ENCODE measurements at regions not wholly inside any gene's neighbourhood (a gene's known extent, or its start where the extent isn't known, plus 50 kb on each side); places are given as distances from the start of the nearest gene placed in this dataset.

DNA sequence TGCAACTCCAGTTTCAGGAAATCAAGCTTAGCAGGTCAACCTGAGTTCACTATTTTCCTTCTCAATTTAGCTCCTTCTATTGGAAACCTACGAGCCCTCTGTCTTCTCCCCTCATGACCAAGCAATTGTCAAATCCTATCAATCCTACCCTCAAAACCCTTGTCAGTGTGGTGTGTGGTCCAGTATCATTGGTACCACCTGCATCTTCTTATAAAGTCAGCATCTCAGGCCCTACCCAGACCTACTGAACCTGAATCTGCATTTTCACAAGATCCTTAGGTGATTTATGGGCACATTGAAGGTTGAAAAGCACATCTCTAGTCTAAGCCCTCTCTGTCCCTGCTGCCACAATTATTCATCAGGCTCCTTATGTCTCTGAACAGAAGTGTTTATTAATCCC is 77.6 kb upstream of the NR4A3 start:
- no peaks in the 10 kb centered on the region for H3K4me1 ChIP-seq
- no peaks in the 10 kb centered on the region for H3K9me3 ChIP-seq
- no peak for DNase-seq
- no peak overlapping the region for H3K4me3 ChIP-seq
- H3K27me3 ChIP-seq: no peaks in the 10 kb centered on the region
- no peak for TF ChIP-seq POLR2AphosphoS5 (IDR thresholded peaks at IDR 0.05)
- no peak for TF ChIP-seq POLR2A (IDR thresholded peaks at IDR 0.05)
- no peak for TF ChIP-seq EP300 (IDR thresholded peaks at IDR 0.05)
- TF ChIP-seq, protein P1, sequence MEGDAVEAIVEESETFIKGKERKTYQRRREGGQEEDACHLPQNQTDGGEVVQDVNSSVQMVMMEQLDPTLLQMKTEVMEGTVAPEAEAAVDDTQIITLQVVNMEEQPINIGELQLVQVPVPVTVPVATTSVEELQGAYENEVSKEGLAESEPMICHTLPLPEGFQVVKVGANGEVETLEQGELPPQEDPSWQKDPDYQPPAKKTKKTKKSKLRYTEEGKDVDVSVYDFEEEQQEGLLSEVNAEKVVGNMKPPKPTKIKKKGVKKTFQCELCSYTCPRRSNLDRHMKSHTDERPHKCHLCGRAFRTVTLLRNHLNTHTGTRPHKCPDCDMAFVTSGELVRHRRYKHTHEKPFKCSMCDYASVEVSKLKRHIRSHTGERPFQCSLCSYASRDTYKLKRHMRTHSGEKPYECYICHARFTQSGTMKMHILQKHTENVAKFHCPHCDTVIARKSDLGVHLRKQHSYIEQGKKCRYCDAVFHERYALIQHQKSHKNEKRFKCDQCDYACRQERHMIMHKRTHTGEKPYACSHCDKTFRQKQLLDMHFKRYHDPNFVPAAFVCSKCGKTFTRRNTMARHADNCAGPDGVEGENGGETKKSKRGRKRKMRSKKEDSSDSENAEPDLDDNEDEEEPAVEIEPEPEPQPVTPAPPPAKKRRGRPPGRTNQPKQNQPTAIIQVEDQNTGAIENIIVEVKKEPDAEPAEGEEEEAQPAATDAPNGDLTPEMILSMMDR (IDR thresholded peaks at IDR 0.05): no peak
- intact Hi-C loops (cut with DNase I): no loop called here
- 67 to 85% methylated on average over 1 of the region's 1 CpG for WGBS, 2 donors
- H3K27ac ChIP-seq: no peak overlapping the region
- H3K36me3 ChIP-seq: no peaks in the 10 kb centered on the region

DNA sequence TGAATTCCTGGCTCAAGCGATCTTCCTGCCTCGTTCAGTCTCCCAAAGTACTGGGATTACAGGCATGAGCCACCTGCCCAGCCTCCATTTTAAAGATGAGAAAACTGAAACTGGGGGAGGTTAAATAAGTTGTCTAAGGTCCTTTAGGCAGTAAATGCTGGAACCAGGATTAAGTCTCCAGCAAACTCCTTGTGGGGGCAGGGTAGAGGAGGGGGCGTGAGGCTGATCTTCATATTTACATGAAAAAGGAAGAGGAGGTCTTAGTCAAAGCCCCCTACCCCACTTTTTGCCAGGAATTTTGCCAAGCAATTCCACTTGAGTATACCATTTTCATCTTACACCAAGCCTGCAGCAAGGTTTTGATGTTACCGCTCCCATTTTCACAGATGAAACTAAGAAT is 76.6 kb upstream of the NR4A3 start:
- Histone ChIP-seq H3K36me3 (no peaks in the 10 kb centered on the region), H3K9me3 (no peaks in the 10 kb centered on the region), H3K27ac (no peak overlapping the region), H3K27me3 (no peaks in the 10 kb centered on the region), H3K4me1 (no peaks in the 10 kb centered on the region), H3K4me3 (no peak overlapping the region)
- no peak for DNase-seq
- WGBS, 2 donors: 88 to 89% methylated on average over 4 of the region's 4 CpGs
- TF ChIP-seq, protein P1 (IDR thresholded peaks at IDR 0.05): no peak
- no peak for TF ChIP-seq POLR2A (IDR thresholded peaks at IDR 0.05)
- no peak for TF ChIP-seq POLR2AphosphoS5 (IDR thresholded peaks at IDR 0.05)
- no peak for TF ChIP-seq EP300 (IDR thresholded peaks at IDR 0.05)
- intact Hi-C loops (cut with DNase I): no loop called here

DNA sequence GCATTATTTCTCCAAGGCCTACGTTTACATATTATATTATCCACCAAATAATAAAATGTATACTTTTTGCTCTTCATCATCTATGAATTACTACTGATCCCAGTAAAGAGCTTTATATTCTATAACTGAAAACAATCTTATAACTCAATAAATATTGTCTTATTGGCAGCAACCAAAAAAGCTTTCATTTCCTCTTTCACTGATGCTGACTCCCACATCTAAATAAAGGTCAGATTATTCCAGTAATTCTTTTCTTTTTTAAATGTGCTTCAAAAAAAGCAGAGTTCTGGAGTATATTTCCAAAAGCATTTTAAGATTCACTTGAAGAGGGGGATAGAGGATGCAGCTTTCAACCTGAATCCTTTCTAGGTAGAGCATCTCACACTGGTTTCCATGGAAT is 75.3 kb upstream of the NR4A3 start:
- no peaks in the 10 kb centered on the region for H3K27me3 ChIP-seq
- no peak overlapping the region for H3K4me3 ChIP-seq
- H3K36me3 ChIP-seq: no peaks in the 10 kb centered on the region
- WGBS, 2 donors: 81 to 85% methylated on average over 1 of the region's 1 CpG
- H3K9me3 ChIP-seq: no peaks in the 10 kb centered on the region
- TF ChIP-seq POLR2AphosphoS5 (IDR thresholded peaks at IDR 0.05) (no peak), EP300 (IDR thresholded peaks at IDR 0.05) (no peak), POLR2A (IDR thresholded peaks at IDR 0.05) (no peak)
- TF ChIP-seq, protein P1 (IDR thresholded peaks at IDR 0.05): no peak
- H3K4me1 ChIP-seq: no peaks in the 10 kb centered on the region
- intact Hi-C loops (cut with DNase I): no loop called here
- no peak overlapping the region for H3K27ac ChIP-seq
- no peak for DNase-seq

DNA sequence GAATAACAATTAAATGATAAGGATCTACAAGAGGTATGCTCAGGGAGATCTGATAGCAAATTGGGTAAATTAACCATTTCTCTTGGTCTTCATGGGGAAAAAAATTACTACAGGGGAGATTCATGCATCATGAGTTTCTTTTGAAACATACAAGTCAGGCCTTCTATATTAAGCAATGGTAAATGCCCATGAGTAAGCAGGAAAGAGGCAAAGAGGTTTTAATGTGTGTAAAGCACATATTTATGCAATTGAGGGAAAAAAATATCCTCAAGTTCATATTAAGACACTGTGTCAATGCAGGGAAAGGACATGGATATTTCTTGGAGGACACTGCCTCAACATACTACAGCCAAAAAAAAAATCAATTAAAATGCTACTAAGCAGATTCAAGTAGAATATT is 73.4 kb upstream of the NR4A3 start:
- no peaks in the 10 kb centered on the region for H3K36me3 ChIP-seq
- no peaks in the 10 kb centered on the region for H3K4me1 ChIP-seq
- no peak overlapping the region for H3K4me3 ChIP-seq
- H3K27me3 ChIP-seq: no peaks in the 10 kb centered on the region
- DNase-seq: no peak
- no peak for TF ChIP-seq POLR2A (IDR thresholded peaks at IDR 0.05)
- TF ChIP-seq, protein P1 (IDR thresholded peaks at IDR 0.05): no peak
- TF ChIP-seq EP300 (IDR thresholded peaks at IDR 0.05): no peak
- TF ChIP-seq POLR2AphosphoS5 (IDR thresholded peaks at IDR 0.05): no peak
- H3K27ac ChIP-seq: no peak overlapping the region
- no peaks in the 10 kb centered on the region for H3K9me3 ChIP-seq
- intact Hi-C loops (cut with DNase I): no loop called here

DNA sequence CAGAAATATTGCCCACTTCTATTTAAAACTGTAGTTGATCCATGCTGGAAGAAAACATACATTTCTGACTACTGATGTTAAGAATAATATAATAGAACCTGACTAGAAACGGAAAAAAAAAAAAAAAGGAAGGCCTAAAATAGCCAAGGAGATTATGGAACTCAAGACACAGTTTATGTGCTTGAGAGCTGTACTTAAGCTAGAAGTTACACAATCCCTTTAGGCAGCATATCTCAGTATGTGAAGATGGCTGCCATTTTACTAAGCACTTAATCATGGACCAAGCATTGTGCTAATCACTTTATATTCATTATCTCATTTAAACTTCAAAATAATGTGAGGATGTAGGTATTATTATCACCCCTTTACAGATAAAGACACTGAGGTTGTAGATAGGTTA is 73.0 kb upstream of the NR4A3 start:
- Histone ChIP-seq H3K4me1 (no peaks in the 10 kb centered on the region), H3K9me3 (no peaks in the 10 kb centered on the region), H3K27ac (no peak overlapping the region), H3K4me3 (no peak overlapping the region), H3K27me3 (no peaks in the 10 kb centered on the region), H3K36me3 (no peaks in the 10 kb centered on the region)
- intact Hi-C loops (cut with DNase I): no loop called here
- DNase-seq: no peak
- TF ChIP-seq POLR2AphosphoS5 (IDR thresholded peaks at IDR 0.05): no peak
- 71 to 73% methylated on average over 1 of the region's 1 CpG for WGBS, 2 donors
